Muscle of arm (tissue), 1 donor: ENCODE measurements at regions not wholly inside any gene's neighbourhood (a gene's known extent, or its start where the extent isn't known, plus 50 kb on each side); places are given as distances from the start of the nearest gene placed in this dataset.

Experiments used
- DNase-seq: peaks from one replicate; pipeline ENCODE4 v3.0.0-alpha.2; 2013

- no peak for DNase-seq
Observed at GRCh38 chr11:70763606-70764005, 365.3 kb downstream of the CTTN start.

GRCh38 chr11:70764356-70764905 lies 366.1 kb downstream of the CTTN start:
- no peak for DNase-seq

GRCh38 chr11:70766901-70767300 lies 368.6 kb downstream of the CTTN start:
- no peak for DNase-seq

- no peak for DNase-seq
Observed at GRCh38 chr11:70768346-70769095, 370.2 kb downstream of the CTTN start.

- DNase-seq = no peak
Observed at GRCh38 chr11:70769106-70769505, 370.8 kb downstream of the CTTN start.

- no peak for DNase-seq
Observed at GRCh38 chr11:70769521-70769920, 371.2 kb downstream of the CTTN start.

- no peak for DNase-seq
Observed at GRCh38 chr11:70771099-70771885, 373.0 kb downstream of the CTTN start.

GRCh38 chr11:70772950-70773349 lies 374.6 kb downstream of the CTTN start:
- no peak for DNase-seq

- no peak for DNase-seq
Observed at GRCh38 chr11:70775386-70776075, 377.2 kb downstream of the CTTN start.

GRCh38 chr11:70776914-70777532 lies 378.7 kb downstream of the CTTN start:
- DNase-seq = no peak

- DNase-seq = no peak
Observed at GRCh38 chr11:70778883-70779282, 380.6 kb downstream of the CTTN start.

GRCh38 chr11:70779433-70780245 lies 381.3 kb downstream of the CTTN start:
- DNase-seq = no peak

- DNase-seq = no peak
Observed at GRCh38 chr11:70780246-70780535, 381.9 kb downstream of the CTTN start.

GRCh38 chr11:70782401-70782913 lies 384.1 kb downstream of the CTTN start:
- DNase-seq = no peak

- peak; percentile 11 for DNase-seq
Observed at GRCh38 chr11:70783356-70783755, 385.0 kb downstream of the CTTN start.

GRCh38 chr11:70783821-70784220 lies 385.5 kb downstream of the CTTN start:
- no peak for DNase-seq

GRCh38 chr11:70785372-70785771 lies 387.0 kb downstream of the CTTN start:
- DNase-seq = no peak

GRCh38 chr11:70786021-70786665 lies 387.8 kb downstream of the CTTN start:
- no peak for DNase-seq

- DNase-seq = no peak
Observed at GRCh38 chr11:70788248-70789022, 390.1 kb downstream of the CTTN start.
